GM12873 (cell line): ENCODE measurements at regions not wholly inside any gene's neighbourhood (a gene's known extent, or its start where the extent isn't known, plus 50 kb on each side); places are given as distances from the start of the nearest gene placed in this dataset.

Experiments
- TF ChIP-seq, protein P1 (sequence below): IDR thresholded peaks from 2 replicates; pipeline ENCODE4 v1.5.1; 2012; ENCODE audit warnings: low read depth, mild to moderate bottlenecking, moderate library complexity, low read length, control low read depth; ENCODE audit not compliant: insufficient read depth; ENCODE audit errors: missing control alignments

DNA sequence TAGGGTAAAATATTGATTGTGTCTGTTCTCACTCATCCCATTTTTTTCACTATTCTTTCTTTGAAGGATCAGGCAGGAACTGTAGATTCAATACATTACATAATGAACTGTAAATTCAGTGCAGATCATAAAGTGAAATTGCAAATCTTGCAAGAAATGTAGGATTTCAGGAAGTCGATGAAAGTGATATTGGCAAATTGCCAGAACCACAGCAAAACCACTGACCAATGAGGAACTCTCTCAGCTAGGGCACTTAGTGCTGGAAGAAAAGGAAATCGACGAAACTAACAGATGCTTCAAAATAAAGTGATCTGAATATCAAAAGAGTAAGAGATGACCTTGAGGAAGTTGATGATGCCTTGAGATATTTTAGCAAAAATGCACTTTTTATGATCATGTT lies 157.6 kb downstream of the AACS start:
- TF ChIP-seq, protein P1, sequence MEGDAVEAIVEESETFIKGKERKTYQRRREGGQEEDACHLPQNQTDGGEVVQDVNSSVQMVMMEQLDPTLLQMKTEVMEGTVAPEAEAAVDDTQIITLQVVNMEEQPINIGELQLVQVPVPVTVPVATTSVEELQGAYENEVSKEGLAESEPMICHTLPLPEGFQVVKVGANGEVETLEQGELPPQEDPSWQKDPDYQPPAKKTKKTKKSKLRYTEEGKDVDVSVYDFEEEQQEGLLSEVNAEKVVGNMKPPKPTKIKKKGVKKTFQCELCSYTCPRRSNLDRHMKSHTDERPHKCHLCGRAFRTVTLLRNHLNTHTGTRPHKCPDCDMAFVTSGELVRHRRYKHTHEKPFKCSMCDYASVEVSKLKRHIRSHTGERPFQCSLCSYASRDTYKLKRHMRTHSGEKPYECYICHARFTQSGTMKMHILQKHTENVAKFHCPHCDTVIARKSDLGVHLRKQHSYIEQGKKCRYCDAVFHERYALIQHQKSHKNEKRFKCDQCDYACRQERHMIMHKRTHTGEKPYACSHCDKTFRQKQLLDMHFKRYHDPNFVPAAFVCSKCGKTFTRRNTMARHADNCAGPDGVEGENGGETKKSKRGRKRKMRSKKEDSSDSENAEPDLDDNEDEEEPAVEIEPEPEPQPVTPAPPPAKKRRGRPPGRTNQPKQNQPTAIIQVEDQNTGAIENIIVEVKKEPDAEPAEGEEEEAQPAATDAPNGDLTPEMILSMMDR, result no peak

DNA sequence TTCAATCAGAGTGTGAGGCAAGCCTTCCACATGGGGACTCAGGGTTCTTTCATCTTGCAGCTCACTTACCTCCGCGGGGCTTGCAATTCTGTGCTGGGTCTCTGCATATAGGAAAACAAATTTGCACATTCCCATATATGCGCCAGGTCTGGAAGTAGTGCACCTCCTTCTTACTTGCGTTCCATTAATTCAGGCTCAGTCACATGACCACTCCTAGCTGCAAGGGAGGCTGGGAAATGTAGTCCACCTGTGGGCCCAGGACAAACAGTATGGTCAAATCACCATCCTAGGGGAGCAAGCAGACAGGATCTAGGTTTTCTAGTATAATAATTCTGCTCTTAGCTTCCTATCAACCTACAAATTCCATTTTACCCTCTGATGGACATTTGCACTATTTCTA lies 160.4 kb downstream of the AACS start:
- TF ChIP-seq, protein P1, result no peak

DNA sequence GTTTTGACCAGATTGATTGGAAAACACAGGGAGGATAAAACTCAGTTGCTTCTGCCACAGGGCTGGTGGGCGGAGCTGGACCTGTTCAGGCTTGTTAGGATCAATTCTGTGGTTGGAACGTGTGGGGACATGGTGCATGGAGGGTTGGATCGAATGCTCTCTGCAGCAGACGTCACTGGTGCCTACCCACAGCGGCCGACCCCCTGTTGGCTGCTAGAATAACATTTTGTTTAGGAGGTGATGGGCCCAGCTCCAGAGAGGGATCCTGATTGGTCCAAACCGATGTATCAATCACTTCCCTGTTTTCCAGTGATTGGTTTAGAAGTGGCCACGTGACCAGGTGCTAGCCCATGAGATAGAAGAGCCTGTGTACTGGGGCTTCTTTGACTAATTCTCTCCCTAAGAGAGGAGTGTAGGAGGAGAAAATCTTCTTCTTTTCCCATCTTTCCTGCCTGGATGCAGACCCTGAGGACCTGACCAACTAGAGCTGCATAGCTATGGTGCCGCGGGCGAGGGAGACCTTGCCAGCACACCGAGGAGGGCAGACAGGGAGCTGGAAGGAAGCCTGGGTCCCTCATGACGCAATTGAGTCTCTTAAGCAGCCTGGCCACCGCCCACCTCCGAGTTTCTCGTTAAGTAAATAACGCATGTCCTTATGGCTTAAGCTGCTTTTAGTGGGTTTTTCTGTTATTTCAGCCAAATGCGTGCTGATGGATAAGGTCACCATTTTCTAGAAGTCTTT lies 163.5 kb downstream of the AACS start:
- TF ChIP-seq, protein P1, result no peak

GRCh38 chr12:125229878-125230530 lies 164.8 kb downstream of the AACS start:
- TF ChIP-seq, protein P1, result no peak

DNA sequence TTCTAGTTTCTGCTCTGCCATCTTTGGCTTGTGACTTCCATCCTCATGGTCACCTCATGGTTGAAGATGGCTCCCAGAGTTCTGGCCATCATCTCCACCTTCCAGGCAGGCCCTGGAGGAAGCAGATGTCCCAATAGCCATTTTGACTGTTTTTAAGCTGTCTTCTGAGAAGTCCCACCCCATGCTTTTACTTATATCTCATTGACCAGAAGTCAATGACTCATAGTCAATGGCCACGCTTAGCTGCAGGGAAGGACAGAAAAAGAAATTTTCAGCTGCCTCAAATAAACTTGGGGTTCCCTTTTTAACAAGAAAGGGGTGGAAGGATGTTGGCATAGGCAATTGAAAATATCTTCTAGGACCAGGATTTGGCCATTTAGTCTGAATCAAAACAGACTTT lies 168.1 kb downstream of the AACS start:
- TF ChIP-seq, protein P1, result no peak

- TF ChIP-seq, protein P1, result no peak
Measured at GRCh38 chr12:125239563-125239962, 174.3 kb downstream of the AACS start.

- TF ChIP-seq, protein P1, result no peak
Measured at GRCh38 chr12:125240717-125241116, 175.5 kb downstream of the AACS start.
